Hepatocyte (in vitro differentiated cells): ENCODE measurements at regions not wholly inside any gene's neighbourhood (a gene's known extent, or its start where the extent isn't known, plus 50 kb on each side); places are given as distances from the start of the nearest gene placed in this dataset.

Experiments used
- CTCF ChIP-seq: fragments of 200-600 bp; sonication (generic); IDR thresholded peaks from 2 replicates; pipeline ENCODE4 v1.5.1; 2016; ENCODE audit warnings: antibody characterized with exemption, mild to moderate bottlenecking; ENCODE audit not compliant: poor library complexity
- EZH2 ChIP-seq: fragments of 200-600 bp; sonication (generic); IDR thresholded peaks from 2 replicates; pipeline ENCODE4 v1.6.1; 2016; ENCODE audit warnings: antibody characterized with exemption, mild to moderate bottlenecking, borderline replicate concordance
- EZH2phosphoT487 ChIP-seq: fragments of 200-600 bp; sonication (generic); IDR thresholded peaks from one replicate; pipeline ENCODE4 v1.6.1; 2018; ENCODE audit warnings: antibody characterized with exemption, mild to moderate bottlenecking, low read depth, moderate library complexity; ENCODE audit not compliant: unreplicated experiment, severe bottlenecking

DNA sequence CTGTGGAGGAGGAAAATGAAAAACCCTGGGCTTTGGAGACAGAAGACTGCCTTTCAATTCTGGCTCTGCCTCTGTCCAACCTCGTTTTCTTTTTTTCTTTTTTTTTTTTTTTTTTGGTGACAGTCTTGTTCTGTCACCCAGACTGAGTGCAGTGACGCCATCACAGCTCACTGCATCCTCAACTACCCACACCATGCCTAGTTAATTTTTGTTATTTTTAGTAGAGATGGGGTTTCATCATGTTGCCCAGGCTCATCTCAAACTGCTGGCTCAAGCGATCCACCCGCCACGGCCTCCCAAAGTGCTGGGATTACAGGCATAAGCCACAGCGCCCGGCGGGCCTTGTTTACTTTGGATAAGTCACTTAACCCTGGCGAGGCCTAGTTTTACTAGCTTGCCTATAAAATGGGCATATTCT is 66.3 kb upstream of the SLC25A26 start:
- TF ChIP-seq CTCF (no peak), EZH2 (no peak), EZH2phosphoT487 (no peak)
